ENCODE measurements at regions not wholly inside any gene's neighbourhood (a gene's known extent, or its start where the extent isn't known, plus 50 kb on each side); places are given as distances from the start of the nearest gene placed in this dataset.

DNA sequence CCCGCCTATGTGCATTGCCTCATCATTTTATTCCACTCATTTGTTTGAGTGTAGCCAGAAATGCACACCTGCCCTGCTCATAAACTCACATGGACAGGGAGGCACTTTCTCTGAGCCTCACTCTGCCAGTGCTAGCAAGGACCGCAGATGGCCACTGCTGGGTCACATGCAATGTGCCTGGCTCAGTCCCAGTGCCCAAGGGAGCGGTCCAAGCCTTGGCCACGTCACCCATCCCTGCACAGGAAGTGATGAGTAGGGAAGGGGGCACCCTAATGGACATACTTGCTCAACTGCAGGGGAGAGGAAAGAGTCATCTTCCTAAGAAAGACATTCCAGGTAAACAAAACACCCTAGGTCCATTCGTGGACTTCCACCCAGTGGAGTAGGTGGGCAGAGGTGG, 630.9 kb downstream of the IRX1 start:
- TF ChIP-seq, protein P1, sequence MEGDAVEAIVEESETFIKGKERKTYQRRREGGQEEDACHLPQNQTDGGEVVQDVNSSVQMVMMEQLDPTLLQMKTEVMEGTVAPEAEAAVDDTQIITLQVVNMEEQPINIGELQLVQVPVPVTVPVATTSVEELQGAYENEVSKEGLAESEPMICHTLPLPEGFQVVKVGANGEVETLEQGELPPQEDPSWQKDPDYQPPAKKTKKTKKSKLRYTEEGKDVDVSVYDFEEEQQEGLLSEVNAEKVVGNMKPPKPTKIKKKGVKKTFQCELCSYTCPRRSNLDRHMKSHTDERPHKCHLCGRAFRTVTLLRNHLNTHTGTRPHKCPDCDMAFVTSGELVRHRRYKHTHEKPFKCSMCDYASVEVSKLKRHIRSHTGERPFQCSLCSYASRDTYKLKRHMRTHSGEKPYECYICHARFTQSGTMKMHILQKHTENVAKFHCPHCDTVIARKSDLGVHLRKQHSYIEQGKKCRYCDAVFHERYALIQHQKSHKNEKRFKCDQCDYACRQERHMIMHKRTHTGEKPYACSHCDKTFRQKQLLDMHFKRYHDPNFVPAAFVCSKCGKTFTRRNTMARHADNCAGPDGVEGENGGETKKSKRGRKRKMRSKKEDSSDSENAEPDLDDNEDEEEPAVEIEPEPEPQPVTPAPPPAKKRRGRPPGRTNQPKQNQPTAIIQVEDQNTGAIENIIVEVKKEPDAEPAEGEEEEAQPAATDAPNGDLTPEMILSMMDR (IDR thresholded peaks at IDR 0.05): no peak
- TF ChIP-seq POLR2A (IDR thresholded peaks at IDR 0.05): no peak

Measured in esophagus squamous epithelium (tissue), 4 donors.